ENCODE measurements at regions not wholly inside any gene's neighbourhood (a gene's known extent, or its start where the extent isn't known, plus 50 kb on each side); places are given as distances from the start of the nearest gene placed in this dataset.

GRCh38 chr13:78780708-78781107 lies 121.8 kb upstream of the OBI1 start:
- DNase-seq (ENCODE audit: low spot score) = no peak

DNA sequence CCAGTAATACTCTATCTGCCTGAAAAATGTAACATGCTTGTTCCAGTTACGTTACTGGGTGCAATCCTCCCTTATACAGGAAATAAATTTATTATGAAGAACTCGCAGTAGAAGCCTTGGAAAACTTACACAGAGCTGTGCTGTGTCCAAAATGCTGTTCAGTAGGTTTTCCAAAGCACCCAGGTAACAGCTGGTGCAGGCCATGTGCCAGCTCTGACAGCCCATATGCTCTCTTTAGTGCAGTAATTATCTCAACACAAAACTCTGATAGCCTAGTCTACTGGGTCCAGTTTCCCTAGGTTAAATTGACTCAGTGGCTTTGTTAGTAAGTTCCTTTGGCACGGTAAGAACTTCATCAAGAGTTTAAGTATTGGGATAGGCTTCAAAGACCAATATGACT lies 120.7 kb upstream of the OBI1 start:
- DNase-seq (ENCODE audit: low spot score) = no peak

DNA sequence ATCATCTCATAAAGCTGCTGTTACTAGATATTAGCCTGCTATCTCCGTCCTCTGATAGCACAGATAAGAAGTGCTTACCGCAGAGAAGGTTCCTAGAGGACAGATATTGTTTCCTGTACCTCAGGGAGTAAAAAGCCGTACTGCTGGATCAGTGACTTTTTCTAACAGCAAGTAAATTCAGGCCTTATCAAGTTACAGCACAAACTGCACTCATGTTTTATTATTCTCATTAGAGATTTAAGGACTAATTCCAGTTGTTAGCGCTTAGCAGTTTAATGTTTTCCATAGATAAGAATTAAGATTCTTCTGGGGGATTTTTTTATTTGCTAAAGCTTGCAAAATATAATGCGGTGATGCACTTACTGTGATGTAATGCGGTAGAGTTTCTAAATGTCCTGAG lies 119.0 kb upstream of the OBI1 start:
- no peak for DNase-seq (ENCODE audit: low spot score)

DNA sequence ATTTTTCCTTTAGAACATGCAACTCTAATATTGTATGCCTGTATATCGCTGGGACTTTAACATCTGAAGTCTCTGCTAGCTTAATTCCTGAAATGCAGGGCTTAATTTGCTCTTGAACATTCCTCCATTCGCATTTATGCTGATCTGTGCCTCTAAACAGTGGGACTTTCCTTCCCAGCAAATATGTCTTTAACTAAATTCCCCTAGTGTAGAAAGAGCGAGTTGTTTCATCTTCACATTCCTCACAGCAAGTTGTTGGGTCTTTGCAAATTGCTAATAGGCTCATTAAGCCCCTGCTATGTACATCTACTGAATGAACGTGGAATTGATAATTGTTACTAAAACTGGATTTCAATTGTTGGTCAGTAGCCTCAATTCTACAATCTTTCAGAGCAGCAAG lies 118.4 kb upstream of the OBI1 start:
- DNase-seq (ENCODE audit: low spot score) = no peak

DNA sequence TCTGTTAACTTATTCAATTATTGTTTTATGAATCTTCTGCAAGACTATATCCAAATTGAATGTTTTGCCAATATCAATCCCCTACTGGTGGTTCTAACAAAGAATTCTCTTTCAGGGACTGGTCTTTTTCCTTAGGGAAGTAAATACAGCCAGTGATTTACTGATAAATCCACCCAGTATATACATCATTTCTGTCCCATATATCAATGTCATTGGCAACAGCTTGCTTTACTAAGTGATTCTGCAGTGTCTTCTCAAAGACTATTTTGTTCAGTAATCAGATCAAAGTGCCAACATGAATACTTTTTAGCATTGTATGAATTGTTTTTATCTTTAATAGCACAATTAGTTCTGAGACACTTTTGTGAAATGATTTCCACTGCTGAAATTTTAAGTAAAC lies 114.0 kb upstream of the OBI1 start:
- no peak for DNase-seq (ENCODE audit: low spot score)

DNA sequence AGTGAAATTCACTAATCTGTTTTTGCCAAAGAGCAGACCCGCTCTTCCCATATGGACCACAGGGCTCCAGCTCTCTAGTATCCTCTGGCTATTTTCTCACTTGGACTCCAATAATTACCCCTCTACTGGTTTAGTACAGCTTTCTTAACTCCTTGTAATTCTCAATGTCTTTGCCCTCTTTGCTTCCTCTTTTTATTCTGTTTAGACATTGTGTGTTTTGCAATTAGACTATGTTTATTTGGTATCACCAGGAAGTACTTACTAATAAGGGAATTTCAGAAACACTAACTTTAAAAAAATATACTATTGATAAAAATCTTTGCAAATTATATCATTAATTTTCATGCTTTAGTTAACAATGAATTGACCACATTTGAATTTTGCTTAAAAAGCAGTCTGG lies 111.6 kb upstream of the OBI1 start:
- DNase-seq (ENCODE audit: low spot score) = no peak

GRCh38 chr13:78768950-78769349 lies 110.0 kb upstream of the OBI1 start:
- DNase-seq (ENCODE audit: low spot score) = no peak

GRCh38 chr13:78764665-78765064 lies 105.7 kb upstream of the OBI1 start:
- no peak for DNase-seq (ENCODE audit: low spot score)

- DNase-seq (ENCODE audit: low spot score) = no peak
Observed at GRCh38 chr13:78762825-78763224, 103.9 kb upstream of the OBI1 start.

DNA sequence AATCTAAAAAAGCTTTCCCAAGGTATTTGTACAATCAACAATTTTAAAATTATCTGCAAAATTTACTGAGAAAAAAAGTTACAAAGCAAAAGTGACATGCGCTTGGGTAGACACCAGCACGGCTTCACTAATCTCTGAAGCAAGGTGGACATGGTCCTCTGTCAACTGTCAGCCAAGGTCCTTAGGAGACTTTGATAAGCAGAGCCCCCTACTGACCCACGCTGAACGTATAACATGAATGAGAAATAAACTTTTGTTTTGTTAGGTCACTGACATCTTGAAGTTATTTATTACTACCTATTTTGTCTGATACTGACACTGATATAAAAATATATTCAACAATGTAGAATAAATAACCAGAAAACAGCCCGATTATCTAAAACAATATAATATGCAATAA lies 100.7 kb upstream of the OBI1 start:
- DNase-seq (ENCODE audit: low spot score) = no peak

- DNase-seq (ENCODE audit: low spot score) = no peak
Observed at GRCh38 chr13:78758549-78758948, 99.6 kb upstream of the OBI1 start.

DNA sequence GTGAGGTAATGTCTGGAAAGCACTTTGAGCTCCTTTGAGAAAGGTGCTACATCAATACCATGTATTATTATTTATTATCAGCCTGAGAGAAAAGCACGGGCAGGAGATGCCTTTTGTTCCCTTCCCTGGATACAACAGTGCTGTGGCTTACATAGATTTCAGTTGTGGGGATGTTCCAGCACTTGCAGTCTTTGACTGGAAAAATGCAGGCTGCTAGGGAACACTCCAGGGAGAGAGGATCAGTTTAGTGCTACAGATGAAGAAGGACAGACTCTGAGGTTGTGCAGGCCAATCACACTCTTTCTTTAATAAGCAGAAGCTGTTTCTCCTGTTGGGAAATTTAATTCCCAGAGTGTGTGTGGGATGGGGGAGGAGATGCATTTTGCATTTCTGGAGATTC lies 94.5 kb upstream of the OBI1 start:
- no peak for DNase-seq (ENCODE audit: low spot score)

- no peak for DNase-seq (ENCODE audit: low spot score)
Observed at GRCh38 chr13:78750735-78751134, 91.8 kb upstream of the OBI1 start.

DNA sequence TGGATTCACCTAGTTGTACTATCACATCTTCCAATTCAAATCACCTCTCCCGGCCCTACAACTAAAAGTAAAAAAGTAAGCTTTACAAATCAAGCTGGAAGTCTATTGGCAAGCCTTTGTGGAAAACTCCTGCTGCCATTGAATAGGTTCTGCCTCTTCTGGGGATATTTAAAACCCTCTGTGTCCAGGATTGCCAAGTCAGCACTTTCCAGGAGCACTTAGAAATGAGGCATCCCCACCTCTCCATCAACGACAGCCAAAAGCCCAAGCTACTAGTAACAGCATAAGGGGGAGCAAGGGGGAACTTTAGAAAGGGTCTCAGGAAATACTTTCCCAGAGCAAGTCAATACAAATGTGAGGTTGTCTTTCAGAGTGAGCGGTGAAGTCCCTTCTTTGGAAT lies 85.0 kb upstream of the OBI1 start:
- DNase-seq (ENCODE audit: low spot score) = no peak

GRCh38 chr13:78742659-78743058 lies 83.7 kb upstream of the OBI1 start:
- DNase-seq (ENCODE audit: low spot score) = no peak

GRCh38 chr13:78736142-78736541 lies 77.2 kb upstream of the OBI1 start:
- no peak for DNase-seq (ENCODE audit: low spot score)

GRCh38 chr13:78732445-78733017 lies 73.6 kb upstream of the OBI1 start:
- DNase-seq (ENCODE audit: low spot score) = no peak

DNA sequence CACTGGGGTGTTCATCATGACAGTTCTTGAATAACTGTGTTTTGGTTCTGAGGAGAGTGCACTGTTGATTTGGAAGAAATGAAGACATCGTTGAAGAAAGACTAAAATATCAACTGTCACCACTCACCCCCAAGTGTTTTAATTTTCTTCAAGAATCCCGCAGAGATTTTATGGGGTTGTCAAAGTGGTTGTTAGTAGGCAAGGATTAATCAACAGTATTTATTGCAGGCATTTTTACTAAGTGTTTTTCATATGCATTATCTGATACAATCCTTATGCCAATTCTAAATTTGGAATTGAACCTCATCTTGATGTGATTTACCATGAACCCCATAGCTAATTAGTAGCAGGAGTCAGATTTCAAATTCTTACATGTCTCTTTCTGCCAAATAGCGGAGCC lies 63.7 kb upstream of the OBI1 start:
- no peak for DNase-seq (ENCODE audit: low spot score)

DNA sequence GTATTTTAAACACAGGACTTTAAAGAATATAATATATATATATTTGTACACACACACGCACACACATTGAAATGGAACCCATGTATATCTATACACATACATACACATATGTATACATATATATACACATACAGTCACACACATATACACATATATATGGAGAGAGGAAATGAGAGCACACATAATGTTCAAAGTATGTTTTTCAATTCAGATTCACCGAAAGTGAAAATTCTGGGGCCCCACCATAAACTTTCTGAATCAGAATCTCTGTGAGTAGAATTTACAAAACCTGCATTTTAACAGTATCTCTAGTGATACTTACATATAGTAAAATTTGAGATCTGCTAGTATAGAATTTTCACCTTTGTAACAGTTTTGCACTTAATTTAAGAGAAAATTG lies 60.4 kb upstream of the OBI1 start:
- DNase-seq (ENCODE audit: low spot score) = no peak

DNA sequence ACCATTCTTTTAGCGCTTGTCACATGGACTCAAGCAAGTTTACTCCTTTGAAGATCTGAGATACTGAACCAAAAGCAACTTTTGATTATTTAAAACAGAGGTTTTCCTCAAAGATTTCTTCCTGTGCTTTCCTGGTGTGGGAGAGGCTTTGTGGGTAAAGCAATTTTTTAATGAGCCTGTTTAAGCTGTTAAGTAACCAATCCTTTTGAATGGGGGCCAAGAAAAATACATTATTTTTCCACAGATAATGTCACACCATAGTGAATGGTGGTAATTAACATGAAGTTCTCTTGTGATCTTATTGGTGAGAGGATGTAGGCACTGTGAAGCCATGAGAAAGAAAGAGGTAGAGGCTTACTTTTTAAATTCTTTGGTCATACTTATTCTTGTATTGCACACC lies 55.8 kb upstream of the OBI1 start:
- DNase-seq (ENCODE audit: low spot score) = no peak

DNA sequence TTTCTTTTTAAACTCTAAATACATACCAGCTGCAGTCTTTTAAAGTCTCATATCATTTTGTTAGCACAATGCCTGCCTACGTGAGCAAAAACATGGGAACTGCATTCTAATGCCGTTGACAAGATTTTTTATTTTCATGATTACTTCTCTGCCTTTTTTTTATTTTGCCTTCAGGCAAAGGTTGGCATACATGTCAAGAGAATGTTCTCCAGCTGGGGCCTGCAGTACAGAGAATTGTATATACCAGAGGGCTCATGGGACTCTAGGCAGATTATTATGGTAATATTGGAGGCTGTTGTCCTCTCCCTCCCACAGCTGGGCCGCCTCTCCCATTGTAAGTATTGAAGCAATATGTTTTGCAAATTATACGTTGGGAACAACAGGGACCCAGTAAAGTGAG lies 53.9 kb upstream of the OBI1 start:
- DNase-seq (ENCODE audit: low spot score) = no peak

DNA sequence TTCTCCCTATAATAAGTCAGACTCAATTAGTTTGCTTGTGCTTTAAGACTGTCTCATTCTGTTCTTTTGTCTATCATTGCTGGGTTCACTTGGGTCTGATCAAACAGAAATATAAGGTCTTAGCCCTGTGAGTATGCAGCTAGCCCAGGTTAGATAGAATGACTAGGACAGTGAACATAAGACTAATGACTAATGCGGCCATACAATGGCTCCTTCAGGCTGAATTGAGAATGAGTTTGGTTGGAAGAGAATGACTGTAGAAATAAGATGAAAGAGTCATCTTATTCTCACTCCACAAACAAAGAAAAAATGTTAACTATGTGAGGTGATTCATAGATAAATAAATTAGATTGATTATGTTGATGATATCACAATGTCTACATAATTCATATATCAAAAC lies 50.1 kb upstream of the OBI1 start:
- DNase-seq (ENCODE audit: low spot score) = no peak
